Transverse colon (tissue), 4 donors: ENCODE measurements at regions not wholly inside any gene's neighbourhood (a gene's known extent, or its start where the extent isn't known, plus 50 kb on each side); places are given as distances from the start of the nearest gene placed in this dataset.

Source experiments
- DNase-seq: peaks from one replicate; pipeline ENCODE4 v3.0.0-alpha.2; 2019
- H3K27ac ChIP-seq, 4 donors: fragments of 200-600 bp; sonication (generic); 2 replicates each; pipeline ENCODE4 v1.5.1; 2016 to 2018; ENCODE audit warnings: inconsistent platforms in 4 of 4
- H3K27me3 ChIP-seq: fragments of 200-600 bp; sonication (generic); 2 replicates; pipeline ENCODE4 v1.5.1; 2017; ENCODE audit warnings: inconsistent platforms
- H3K36me3 ChIP-seq, 4 donors: fragments of 200-600 bp; sonication (generic); 2 replicates each; pipeline ENCODE4 v1.5.1; 2017 to 2019; ENCODE audit warnings: inconsistent platforms in 4 of 4
- H3K4me1 ChIP-seq, 4 donors: fragments of 200-600 bp; sonication (generic); 2 replicates each; pipeline ENCODE4 v1.5.1; 2017 to 2020; ENCODE audit warnings: inconsistent platforms in 4 of 4
- H3K4me3 ChIP-seq, 4 donors: fragments of 200-600 bp; sonication (generic); 1 replicate in 1 of 4; 2 replicates in 3 of 4; pipeline versions ENCODE4 v1.5.1 to v1.6.1; 2017 to 2019; ENCODE audit warnings: inconsistent platforms in 4 of 4
- H3K9me3 ChIP-seq, 2 donors: fragments of 200-600 bp; sonication (generic); 2 replicates each; pipeline ENCODE4 v1.5.1; 2017 to 2019; ENCODE audit warnings: inconsistent platforms in 2 of 2
- EP300 ChIP-seq: sonication (generic); formaldehyde crosslinking; IDR thresholded peaks from one replicate; pipeline ENCODE4 v1.6.1; 2017; ENCODE audit warnings: antibody characterized with exemption, low read depth
- POLR2A ChIP-seq: fragments of 450-650 bp; IDR thresholded peaks from one replicate; pipeline ENCODE4 v1.6.1; 2016; ENCODE audit warnings: antibody characterized with exemption, mild to moderate bottlenecking, moderate library complexity
- POLR2AphosphoS5 ChIP-seq, 3 donors: sonication (generic); formaldehyde crosslinking; IDR thresholded peaks; one replicate each; pipeline ENCODE4 v1.6.1; 2016; ENCODE audit warnings: antibody characterized with exemption in 3 of 3
- WGBS, 2 donors: methylation state at CpG; one replicate each; pipeline ENCODE4 v1.1.5; 2018; ENCODE audit warnings: low coverage in 1 of 2; 5-methylcytosine and 5-hydroxymethylcytosine counted together
- in situ Hi-C, 4 donors: fragments of 200-750 bp; cut with MboI; loops; one replicate each; pipeline versions ENCODE4 v1.15.0 to v1.15.1; 2017; ENCODE audit warnings: low sequenced_read_pairs in 3 of 4, low pct_ligation_motif_present in 1 of 4, low pct_unique_long_range_greater_than_20kb in 1 of 4
- intact Hi-C: fragments of 100-400 bp; cut with DNase I; formaldehyde crosslinking; loops from one replicate; pipeline ENCODE4 v1.15.1; 2023; ENCODE audit warnings: low total_unique reads
- TF ChIP-seq, protein P1 (sequence below), 5 experiments: fragments of 200-600 bp in 3 of 5; fragments of 450-650 bp in 2 of 5; sonication (generic) in 3 of 5; IDR thresholded peaks; 1 replicate in 2 of 5; 2 replicates in 3 of 5; pipeline ENCODE4 v1.5.1; 2016 to 2017; ENCODE audit warnings: antibody characterized with exemption in 5 of 5, inconsistent platforms in 3 of 5, mild to moderate bottlenecking in 2 of 5, moderate library complexity in 1 of 5

DNA sequence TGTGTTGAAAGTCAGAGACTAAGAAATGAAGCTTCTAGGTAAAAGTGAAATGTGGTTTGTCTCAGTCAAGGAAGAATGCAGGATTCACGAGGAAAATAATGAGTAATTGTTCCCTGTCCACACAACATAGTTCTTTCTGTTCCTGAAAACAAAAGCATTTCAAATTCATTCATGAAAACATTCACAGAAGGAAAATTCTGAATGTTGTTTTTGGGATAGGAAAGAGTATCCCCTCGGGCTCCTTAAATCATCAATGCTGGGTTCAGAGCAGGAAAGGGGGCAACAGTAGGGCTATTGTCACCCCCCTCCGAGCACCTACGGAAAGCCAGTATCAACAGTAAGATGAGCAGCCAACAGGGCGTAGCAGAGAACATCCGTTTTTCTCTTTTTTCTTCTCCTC lies 769.9 kb upstream of the ADAMTS16 start:
- Histone ChIP-seq H3K27me3 (no peaks in the 10 kb centered on the region), H3K4me1 (no peaks in the 10 kb centered on the region), H3K36me3 (no peaks in the 10 kb centered on the region), H3K4me3 (no peak overlapping the region), H3K9me3 (no peaks in the 10 kb centered on the region), H3K27ac (no peak overlapping the region)
- TF ChIP-seq EP300 (no peak), POLR2A (no peak), POLR2AphosphoS5 (IDR thresholded peaks at IDR 0.05) (no peak)
- TF ChIP-seq, protein P1, sequence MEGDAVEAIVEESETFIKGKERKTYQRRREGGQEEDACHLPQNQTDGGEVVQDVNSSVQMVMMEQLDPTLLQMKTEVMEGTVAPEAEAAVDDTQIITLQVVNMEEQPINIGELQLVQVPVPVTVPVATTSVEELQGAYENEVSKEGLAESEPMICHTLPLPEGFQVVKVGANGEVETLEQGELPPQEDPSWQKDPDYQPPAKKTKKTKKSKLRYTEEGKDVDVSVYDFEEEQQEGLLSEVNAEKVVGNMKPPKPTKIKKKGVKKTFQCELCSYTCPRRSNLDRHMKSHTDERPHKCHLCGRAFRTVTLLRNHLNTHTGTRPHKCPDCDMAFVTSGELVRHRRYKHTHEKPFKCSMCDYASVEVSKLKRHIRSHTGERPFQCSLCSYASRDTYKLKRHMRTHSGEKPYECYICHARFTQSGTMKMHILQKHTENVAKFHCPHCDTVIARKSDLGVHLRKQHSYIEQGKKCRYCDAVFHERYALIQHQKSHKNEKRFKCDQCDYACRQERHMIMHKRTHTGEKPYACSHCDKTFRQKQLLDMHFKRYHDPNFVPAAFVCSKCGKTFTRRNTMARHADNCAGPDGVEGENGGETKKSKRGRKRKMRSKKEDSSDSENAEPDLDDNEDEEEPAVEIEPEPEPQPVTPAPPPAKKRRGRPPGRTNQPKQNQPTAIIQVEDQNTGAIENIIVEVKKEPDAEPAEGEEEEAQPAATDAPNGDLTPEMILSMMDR (IDR thresholded peaks at IDR 0.05), result no peak
- WGBS, 2 donors, result 61 to 69% methylated on average over 6 of the region's 6 CpGs
- no peak for DNase-seq
- intact Hi-C loops, result no loop called here
- in situ Hi-C loops, result no loop called here

DNA sequence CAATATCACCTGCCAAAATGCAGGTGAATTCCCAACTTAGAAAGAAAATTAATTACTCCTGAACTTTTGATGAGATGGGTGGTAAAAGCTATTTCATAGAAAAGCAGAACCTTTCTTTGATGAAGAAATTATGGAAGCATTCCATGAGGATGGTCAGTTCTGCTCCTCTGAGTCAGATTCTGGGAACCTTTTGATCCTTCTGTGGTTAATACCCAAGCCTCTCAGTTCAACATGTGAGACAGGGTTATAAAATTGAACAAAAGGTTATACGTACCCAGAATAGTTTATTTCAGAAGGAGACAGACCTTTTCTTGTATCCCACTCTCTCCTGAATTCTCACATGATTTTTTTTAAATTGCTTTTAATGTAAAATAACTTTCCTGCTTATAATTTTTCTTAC lies 767.6 kb upstream of the ADAMTS16 start:
- in situ Hi-C loops (no loop called here), intact Hi-C loops (no loop called here)
- H3K4me1 ChIP-seq, result no peaks in the 10 kb centered on the region
- H3K9me3 ChIP-seq, result no peaks in the 10 kb centered on the region
- H3K27me3 ChIP-seq, result no peaks in the 10 kb centered on the region
- no peak for DNase-seq
- no peak overlapping the region for H3K4me3 ChIP-seq
- no peaks in the 10 kb centered on the region for H3K36me3 ChIP-seq
- H3K27ac ChIP-seq, result no peak overlapping the region
- TF ChIP-seq, protein P1 (IDR thresholded peaks at IDR 0.05), result no peak
- WGBS, 2 donors, result 65 to 86% methylated on average over 1 of the region's 1 CpG

DNA sequence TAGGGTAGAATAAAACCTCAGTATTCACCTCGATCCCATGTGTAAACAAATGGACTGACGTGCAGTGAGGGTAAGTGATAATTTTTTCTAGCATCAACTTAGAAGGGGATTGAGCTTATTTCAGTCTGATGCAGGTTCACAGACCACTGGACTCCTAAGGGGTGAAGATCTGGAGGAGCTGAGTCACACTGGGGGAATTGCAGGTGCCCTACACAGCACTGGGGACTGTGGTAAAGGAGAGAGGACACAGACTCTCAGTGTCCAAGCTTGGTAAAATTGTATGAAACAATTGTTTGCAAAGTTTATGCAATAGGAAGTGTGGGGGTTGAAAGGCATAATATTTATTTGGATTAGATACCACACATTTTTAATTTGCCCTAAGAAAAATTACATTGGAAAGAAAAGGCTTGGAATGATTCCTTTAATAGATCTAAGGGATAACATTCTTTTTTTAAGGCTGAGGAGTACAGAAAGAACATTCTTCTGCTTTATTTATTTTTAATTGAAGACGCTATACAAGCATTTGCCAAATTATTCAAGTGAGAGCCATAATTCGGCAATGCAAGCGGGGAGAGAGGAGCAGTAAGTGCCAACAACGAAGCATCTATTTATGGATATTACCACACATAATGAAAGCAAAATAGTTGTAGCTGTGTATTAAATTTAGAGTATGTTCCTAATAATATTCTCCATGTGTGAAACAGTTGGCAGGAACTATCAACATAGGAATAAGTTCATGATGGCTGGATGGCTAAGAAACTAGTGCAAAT lies 766.9 kb upstream of the ADAMTS16 start:
- intact Hi-C loops, result no loop called here
- no peak for TF ChIP-seq POLR2A
- TF ChIP-seq POLR2AphosphoS5 (IDR thresholded peaks at IDR 0.05), result no peak
- TF ChIP-seq, protein P1 (IDR thresholded peaks at IDR 0.05), result no peak
- no peak for TF ChIP-seq EP300
- DNase-seq, result no peak
- H3K9me3 ChIP-seq, result no peaks in the 10 kb centered on the region
- H3K4me1 ChIP-seq, result no peaks in the 10 kb centered on the region
- H3K27ac ChIP-seq, result no peak overlapping the region
- H3K4me3 ChIP-seq, result no peak overlapping the region
- 43 to 58% methylated on average over 6 of the region's 6 CpGs for WGBS, 2 donors
- H3K36me3 ChIP-seq, result no peaks in the 10 kb centered on the region
- in situ Hi-C loops, result no loop called here
- H3K27me3 ChIP-seq, result no peaks in the 10 kb centered on the region

DNA sequence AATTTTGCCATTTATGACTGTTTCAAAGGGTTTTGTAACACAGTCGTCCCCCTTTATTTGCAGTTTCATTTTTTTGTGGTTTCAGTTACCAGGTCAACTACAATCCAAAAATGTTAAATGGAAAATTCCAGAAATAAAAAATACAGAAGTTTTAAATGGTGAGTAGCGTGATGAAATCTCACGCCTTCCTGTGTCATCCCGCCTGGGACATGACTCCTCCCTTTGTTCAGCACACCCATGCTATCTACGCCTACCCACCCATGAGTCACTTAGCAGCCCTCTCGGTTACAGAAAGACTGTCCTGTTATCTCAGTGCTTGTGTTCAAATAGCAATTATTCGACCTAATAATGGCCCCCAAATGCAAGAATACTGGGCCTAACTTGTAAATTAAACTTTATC lies 765.3 kb upstream of the ADAMTS16 start:
- TF ChIP-seq, protein P1 (IDR thresholded peaks at IDR 0.05), result no peak
- TF ChIP-seq EP300 (no peak), POLR2AphosphoS5 (IDR thresholded peaks at IDR 0.05) (no peak), POLR2A (no peak)
- no peak for DNase-seq
- intact Hi-C loops, result no loop called here
- Histone ChIP-seq H3K27ac (no peak overlapping the region), H3K9me3 (no peaks in the 10 kb centered on the region), H3K4me1 (no peaks in the 10 kb centered on the region), H3K4me3 (no peak overlapping the region), H3K36me3 (no peaks in the 10 kb centered on the region), H3K27me3 (no peaks in the 10 kb centered on the region)
- 70 to 73% methylated on average over 7 of the region's 7 CpGs for WGBS, 2 donors
- in situ Hi-C loops, result no loop called here
